AG04450 (cell line): ENCODE measurements at regions not wholly inside any gene's neighbourhood (a gene's known extent, or its start where the extent isn't known, plus 50 kb on each side); places are given as distances from the start of the nearest gene placed in this dataset.

ENCODE experiments used
- CTCF ChIA-PET: fragments of 300-600, 350-600 bp; formaldehyde crosslinking; extraction: SDS; loops from one replicate; lab custom pipeline; 2022; ENCODE audit warnings: antibody characterized with exemption, inconsistent platforms; lab: Charles Lee
- POLR2A ChIA-PET: fragments of 350-600 bp; formaldehyde crosslinking; extraction: SDS; loops from one replicate; lab custom pipeline; 2021; ENCODE audit warnings: antibody characterized with exemption, inconsistent platforms; lab: Yijun Ruan, JAX
- DNase-seq: peaks from one replicate; pipeline ENCODE4 v3.0.0-alpha.2; 2011; ENCODE audit warnings: low read depth, low spot score
- H3K27ac ChIP-seq: one replicate; pipeline ENCODE4 v1.5.1; 2012; ENCODE audit warnings: low read depth, low read length, control low read depth
- H3K27me3 ChIP-seq: one replicate; pipeline ENCODE4 v1.6.0; 2012; ENCODE audit warnings: low read length; ENCODE audit not compliant: control insufficient read depth, insufficient read depth
- H3K4me3 ChIP-seq: 2 replicates; pipeline ENCODE4 v1.5.1; 2011; ENCODE audit warnings: mild to moderate bottlenecking, low read depth, low read length, control low read depth
- H3K9me3 ChIP-seq: 2 replicates; pipeline ENCODE4 v1.5.1; 2012; ENCODE audit warnings: low read length; ENCODE audit not compliant: control insufficient read depth, insufficient read depth
- TF ChIP-seq, protein P1 (sequence below): IDR thresholded peaks from 2 replicates; pipeline ENCODE4 v1.5.1; 2011; ENCODE audit warnings: low read depth, low read length, control low read depth, inconsistent platforms

DNA sequence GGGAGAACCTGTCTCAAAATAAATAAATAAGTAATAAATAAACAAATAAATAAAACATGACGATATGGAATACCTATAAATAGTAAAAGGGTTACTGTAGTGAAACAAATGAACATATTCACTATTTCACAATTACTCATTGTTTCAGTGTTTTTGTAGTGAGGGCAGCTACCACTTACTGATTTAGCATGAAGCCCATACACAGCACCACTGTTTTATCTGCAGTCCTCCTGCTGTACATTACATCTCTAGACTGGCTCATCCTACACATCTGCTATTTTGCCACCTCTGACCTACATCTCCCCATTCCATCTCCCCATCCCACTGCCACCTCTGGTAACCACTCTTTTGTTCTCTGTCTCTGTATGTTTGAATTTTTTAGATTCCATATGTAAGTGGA lies 332.7 kb upstream of the SMIM21 start:
- no peak for DNase-seq
- no peaks in the 10 kb centered on the region for H3K9me3 ChIP-seq
- H3K4me3 ChIP-seq = no peak overlapping the region
- ChIA-PET POLR2A (no interaction called here), CTCF (no interaction called here)
- TF ChIP-seq, protein P1, sequence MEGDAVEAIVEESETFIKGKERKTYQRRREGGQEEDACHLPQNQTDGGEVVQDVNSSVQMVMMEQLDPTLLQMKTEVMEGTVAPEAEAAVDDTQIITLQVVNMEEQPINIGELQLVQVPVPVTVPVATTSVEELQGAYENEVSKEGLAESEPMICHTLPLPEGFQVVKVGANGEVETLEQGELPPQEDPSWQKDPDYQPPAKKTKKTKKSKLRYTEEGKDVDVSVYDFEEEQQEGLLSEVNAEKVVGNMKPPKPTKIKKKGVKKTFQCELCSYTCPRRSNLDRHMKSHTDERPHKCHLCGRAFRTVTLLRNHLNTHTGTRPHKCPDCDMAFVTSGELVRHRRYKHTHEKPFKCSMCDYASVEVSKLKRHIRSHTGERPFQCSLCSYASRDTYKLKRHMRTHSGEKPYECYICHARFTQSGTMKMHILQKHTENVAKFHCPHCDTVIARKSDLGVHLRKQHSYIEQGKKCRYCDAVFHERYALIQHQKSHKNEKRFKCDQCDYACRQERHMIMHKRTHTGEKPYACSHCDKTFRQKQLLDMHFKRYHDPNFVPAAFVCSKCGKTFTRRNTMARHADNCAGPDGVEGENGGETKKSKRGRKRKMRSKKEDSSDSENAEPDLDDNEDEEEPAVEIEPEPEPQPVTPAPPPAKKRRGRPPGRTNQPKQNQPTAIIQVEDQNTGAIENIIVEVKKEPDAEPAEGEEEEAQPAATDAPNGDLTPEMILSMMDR = no peak
- H3K27ac ChIP-seq = no peak overlapping the region
- H3K27me3 ChIP-seq = no peaks in the 10 kb centered on the region

DNA sequence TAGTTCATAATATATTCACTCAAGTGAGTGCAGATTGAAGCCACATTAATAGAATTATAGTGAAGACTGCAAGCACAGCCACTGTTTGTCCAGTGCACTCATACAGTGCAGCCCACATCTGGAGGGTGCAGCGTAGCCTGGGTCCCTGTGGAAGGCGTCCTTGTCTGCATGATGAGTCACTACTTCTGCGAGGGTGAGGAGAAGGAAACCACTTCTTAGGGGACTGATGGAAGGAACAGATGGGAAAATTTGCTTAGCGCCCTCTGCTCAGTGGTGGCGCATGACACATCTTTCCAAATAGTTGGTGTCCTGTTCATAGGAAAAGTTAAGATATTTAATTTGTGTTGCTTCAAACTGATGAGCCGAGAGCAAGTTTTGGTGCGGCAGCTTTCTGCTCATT lies 330.4 kb upstream of the SMIM21 start:
- no peak overlapping the region for H3K4me3 ChIP-seq
- ChIA-PET CTCF (no interaction called here), POLR2A (no interaction called here)
- H3K9me3 ChIP-seq = peaks cover under 1% of the 10 kb centered on the region; the same call in 1 of the 2 replicates
- DNase-seq = no peak
- H3K27me3 ChIP-seq = no peaks in the 10 kb centered on the region
- H3K27ac ChIP-seq = no peak overlapping the region
- TF ChIP-seq, protein P1 = no peak

DNA sequence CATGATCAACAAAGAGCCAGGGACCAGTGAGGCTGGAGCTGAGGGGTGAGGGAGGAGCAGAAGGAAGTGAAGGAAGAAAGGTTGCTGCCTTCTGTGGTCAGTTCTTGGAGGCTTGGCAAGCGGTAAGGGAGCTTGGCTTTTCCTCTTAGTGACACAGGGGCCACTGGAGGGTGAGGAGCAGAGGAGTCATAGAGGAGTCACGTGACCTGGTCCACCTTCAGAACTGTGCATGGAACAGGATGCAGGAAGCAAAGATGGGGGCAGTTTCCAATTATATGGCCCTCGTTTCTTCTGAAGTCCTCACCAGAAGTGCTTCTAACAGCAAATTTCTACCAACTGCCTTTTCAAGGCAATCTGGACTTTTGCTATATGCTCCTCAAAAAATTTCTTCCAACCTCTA lies 326.9 kb upstream of the SMIM21 start:
- peaks cover 3% of the 10 kb centered on the region; the same call in 1 of the 2 replicates for H3K9me3 ChIP-seq
- H3K4me3 ChIP-seq = no peak overlapping the region
- DNase-seq = no peak
- no peaks in the 10 kb centered on the region for H3K27me3 ChIP-seq
- no peak overlapping the region for H3K27ac ChIP-seq
- TF ChIP-seq, protein P1 = no peak
- POLR2A ChIA-PET = no interaction called here
- CTCF ChIA-PET = no interaction called here

DNA sequence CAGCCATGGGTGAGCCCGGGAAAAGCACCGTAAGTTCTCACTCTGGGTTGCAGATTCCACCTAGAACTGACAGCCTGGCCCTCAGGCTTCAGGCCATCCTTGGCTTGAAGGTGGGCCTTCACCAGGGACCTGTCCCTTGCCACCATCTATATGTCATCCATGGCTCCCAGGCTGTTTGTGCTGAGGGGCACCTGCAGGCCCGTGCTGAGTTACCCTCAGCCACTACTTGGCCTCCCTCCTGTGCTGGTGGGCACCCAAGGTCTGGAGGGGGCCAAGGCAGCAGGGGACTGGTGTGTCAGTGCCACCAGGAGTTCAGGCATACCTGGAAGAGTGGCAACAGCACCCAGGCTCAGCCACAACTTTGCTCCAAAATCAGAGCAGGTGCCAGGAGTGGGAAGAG lies 326.2 kb upstream of the SMIM21 start:
- no peak overlapping the region for H3K27ac ChIP-seq
- ChIA-PET POLR2A (no interaction called here), CTCF (no interaction called here)
- H3K4me3 ChIP-seq = no peak overlapping the region
- TF ChIP-seq, protein P1 = no peak
- no peak for DNase-seq
- peaks cover 3% of the 10 kb centered on the region; the same call in 1 of the 2 replicates for H3K9me3 ChIP-seq
- H3K27me3 ChIP-seq = no peaks in the 10 kb centered on the region

DNA sequence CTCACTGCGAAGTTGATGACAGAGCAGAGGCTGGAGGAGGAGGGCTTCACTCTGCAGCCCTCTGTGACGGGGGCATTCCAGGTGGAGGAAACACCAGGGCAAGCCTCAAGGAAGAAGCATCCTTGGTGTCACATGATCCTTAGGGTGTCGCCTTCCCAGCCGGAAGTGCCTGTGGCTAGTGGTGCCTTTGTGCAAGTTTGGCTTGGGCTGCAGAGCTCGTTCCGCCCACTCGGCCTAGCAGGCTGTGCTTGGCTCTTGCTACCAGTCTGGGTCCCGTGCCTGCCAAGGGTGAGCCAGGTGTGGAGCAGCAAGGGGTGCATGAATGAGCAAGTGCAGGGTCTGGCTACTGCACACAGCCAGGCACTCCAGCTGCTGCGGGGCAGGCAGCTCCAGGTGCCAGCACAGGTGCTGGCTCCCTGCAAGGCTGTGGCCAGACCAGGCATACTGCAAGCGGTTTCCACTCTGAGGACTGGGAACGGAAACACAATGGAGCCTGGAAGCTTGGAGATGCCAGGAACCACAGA lies 325.3 kb upstream of the SMIM21 start:
- CTCF ChIA-PET = no interaction called here
- Histone ChIP-seq H3K4me3 (no peak overlapping the region), H3K27me3 (no peaks in the 10 kb centered on the region), H3K27ac (no peak overlapping the region), H3K9me3 (peaks cover 3% of the 10 kb centered on the region; the same call in 1 of the 2 replicates)
- POLR2A ChIA-PET = no interaction called here
- DNase-seq = no peak
- TF ChIP-seq, protein P1 = no peak
